NCI-H2227 (cell line): ENCODE measurements at regions not wholly inside any gene's neighbourhood (a gene's known extent, or its start where the extent isn't known, plus 50 kb on each side); places are given as distances from the start of the nearest gene placed in this dataset.
"Not testable (repeated sequence)": the region's sequence is repeated elsewhere in the genome, so short reads cannot be mapped to it uniquely, and the experiment has no call there.

Experiments
- DNase-seq: peaks from one replicate; lab custom pipeline; 2025; ENCODE audit not compliant: unreplicated experiment; lab: John Stamatoyannopoulos, UW

DNA sequence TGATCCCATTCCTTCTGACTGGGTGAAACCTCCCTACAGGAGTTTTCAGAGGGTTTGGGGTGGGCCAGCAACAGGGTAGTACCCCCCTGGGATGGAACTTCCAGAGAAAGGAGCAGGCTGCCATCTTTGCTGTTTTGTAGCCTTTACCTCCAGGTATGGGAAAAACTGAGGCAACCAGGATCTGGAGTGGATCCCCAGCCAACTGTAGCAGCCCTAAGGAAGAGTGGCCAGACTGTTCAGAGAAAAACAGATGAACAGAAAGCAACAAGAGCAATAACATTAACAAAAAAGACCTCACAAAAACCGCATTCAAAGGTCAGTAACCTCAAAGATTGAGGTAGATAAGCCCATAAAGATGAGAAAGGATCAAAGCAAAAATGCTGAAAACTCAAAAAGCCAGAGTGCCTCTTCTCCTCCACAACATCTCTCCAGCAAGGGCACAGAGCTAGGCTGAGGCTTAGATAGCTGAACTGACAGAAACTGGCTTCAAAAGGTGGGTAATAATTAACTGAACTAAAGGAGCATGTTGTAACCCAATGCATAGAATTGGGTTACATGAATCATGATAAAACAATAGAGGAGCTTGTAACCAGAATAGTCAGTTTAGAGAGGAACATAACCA lies 1288.6 kb upstream of the CNTN5 start:
- DNase-seq, result no peak

- no peak for DNase-seq
These were observed 1282.0 kb upstream of the CNTN5 start for GRCh38 chr11:97738751-97739150.

- DNase-seq, result no peak
These were observed 1280.6 kb upstream of the CNTN5 start for GRCh38 chr11:97739932-97740800.

DNA sequence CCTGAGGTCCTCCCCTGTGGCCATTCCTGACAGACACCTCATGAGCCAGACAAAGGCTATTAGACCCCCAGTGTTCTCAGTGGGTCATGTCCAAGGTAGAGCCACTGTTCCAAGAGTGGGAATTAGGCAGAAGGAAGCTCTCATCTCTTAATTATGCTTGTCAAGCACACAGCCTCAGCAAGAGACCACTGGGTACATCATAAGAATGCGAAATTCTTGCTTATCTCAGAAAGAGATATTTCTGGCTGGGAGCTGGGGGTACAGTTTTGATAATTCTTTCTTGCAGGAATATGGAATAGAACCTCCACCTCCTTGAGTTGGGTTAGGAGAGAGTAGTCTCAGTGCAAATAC lies 1280.0 kb upstream of the CNTN5 start:
- no peak for DNase-seq

DNA sequence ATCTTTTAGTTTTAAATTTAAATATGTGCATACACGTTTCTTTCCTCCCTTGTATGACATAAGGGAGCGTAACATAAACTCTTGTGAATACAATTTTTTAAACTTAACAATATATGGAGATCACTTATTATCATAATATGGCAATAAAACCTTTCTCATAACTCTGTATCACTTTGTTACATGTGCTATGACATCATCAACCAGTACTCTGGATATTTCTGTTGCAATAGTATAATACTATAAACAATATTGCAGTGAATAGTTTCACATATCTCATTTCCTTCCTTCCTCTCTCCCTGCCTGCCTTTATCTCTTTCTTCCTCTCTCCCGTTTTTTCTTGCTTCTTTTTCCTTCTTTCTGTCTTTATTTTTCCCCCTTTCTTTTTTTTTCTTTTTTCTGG lies 1278.0 kb upstream of the CNTN5 start:
- no peak for DNase-seq

DNA sequence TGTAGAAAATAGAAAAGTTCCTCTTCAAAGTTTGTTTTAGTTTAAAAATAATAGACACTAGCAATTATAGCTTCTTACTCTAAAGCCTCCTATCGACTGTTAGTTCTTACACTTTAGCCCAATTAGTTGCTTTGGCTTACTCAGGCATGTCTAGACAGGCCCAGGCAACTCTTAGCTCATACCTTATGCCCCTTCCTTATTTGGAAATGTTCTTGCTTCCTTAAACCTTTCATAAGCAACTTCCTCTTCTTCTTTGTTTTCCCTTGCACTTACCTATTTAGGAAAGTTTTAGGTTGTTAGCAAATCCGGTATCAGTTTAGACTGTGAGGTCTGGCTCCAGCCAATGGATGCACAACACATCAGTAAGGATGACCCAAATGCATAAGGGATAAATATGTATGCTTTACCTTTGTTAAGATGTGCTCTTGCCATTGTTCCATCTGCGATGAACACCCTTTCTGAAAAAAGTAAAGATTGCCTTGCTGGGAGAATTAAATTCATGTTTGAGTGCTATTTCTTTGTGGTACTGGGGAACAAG lies 1277.5 kb upstream of the CNTN5 start:
- DNase-seq, result no peak

- no peak for DNase-seq
These were observed 1275.2 kb upstream of the CNTN5 start for GRCh38 chr11:97745515-97746050.

DNA sequence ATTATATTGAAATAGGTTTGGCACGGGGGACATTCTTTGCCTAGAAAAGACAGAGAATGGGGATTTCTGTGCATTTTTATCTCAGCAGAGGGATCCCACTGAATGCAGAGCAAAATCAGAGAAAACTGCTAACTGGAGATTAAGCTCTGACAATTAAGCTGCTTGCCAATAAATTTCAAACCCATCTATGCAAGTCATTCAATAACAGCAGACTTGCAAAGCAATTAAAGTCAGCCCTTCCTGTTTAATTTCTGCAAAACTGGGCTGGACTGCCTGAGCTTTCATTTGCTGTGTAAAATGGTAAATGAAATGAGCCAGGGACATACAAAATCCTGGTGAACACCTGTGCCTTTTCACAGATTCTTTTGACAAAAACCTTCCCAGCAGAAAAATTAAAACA lies 1273.9 kb upstream of the CNTN5 start:
- no peak for DNase-seq

- DNase-seq, result no peak
These were observed 1269.3 kb upstream of the CNTN5 start for GRCh38 chr11:97751405-97751804.

- DNase-seq, result no peak
These were observed 1268.8 kb upstream of the CNTN5 start for GRCh38 chr11:97751952-97752351.

- DNase-seq, result no peak
These were observed 1265.8 kb upstream of the CNTN5 start for GRCh38 chr11:97754976-97755375.

GRCh38 chr11:97756571-97757335 lies 1264.0 kb upstream of the CNTN5 start:
- no peak for DNase-seq

DNA sequence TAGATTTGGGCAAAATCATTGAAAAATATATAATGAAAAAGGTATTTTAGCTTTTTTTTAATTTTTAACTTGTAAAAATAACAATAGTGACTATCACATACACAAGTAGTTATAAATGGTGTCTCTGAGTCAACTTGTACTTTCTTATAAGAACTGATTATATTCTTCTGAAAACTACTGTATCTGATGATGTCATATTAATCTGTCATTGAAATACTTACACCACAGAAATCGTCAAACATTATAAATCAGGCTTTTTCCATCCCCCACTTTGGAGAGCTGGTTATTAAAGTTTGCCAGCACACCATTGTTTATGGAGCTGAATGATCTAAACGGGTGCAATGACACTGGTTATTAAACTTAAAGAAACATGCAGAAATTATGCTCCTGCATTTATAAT lies 1259.6 kb upstream of the CNTN5 start:
- no peak for DNase-seq

- DNase-seq, result no peak
These were observed 1256.6 kb upstream of the CNTN5 start for GRCh38 chr11:97764193-97764592.

DNA sequence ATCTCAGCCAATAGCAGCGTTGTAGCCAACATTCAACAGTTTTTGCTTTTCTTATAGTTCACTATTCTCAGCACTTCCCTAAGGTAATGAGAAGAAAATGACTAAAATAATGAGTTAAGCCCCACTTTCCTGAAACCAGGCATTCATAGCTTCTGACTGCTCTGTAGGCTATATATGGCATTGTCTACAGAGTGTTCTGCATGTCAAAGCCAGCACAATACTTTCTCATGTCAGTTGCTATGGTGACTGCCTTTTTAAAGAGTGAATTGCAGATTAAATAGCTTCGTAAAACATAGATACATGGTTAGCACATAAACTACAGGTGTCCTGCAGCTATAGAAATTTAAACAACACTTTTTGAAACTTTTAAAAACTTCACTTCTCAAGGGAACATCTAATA lies 1256.1 kb upstream of the CNTN5 start:
- no peak for DNase-seq

DNA sequence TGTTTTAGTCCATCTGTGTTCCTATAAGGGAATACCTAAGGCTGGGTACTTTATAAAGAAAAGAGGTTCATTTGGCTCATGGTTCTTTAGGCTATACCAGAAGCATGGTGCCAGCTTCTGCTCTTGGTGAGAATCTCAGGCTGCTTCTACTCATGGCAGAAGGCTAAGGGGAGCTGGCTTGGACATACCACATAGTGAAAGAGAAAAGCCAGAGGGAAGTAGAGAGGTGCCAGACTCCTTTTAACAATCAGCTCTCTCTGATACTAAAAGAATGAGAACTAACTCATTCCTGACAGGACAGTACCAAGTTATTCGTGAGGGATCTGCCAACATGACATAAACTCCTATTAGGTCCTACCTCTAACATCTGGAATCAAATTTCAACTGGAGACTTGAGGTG lies 1250.2 kb upstream of the CNTN5 start:
- DNase-seq, result no peak

DNA sequence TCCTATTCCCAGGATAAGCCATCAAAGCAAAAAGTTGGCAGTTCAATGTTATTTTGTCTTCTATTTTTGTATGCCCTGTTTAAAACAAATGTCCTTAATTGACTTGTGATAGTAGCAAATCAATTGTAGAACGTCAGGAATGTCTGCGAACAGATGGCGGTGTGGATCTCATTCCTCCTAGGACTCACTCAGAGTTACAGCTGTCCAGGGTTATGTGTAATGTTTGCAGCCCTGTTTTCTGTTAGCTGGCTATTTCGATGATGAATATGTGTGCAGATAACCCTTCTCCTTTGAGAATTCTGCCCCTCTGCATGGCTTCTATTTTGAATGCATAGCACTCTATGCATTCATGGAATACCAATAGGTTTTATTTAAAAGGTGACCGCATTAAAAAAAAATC lies 1248.0 kb upstream of the CNTN5 start:
- DNase-seq, result no peak

- DNase-seq, result not testable (repeated sequence)
These were observed 1236.4 kb upstream of the CNTN5 start for GRCh38 chr11:97784388-97784787.

- no peak for DNase-seq
These were observed 1233.8 kb upstream of the CNTN5 start for GRCh38 chr11:97786961-97787360.

DNA sequence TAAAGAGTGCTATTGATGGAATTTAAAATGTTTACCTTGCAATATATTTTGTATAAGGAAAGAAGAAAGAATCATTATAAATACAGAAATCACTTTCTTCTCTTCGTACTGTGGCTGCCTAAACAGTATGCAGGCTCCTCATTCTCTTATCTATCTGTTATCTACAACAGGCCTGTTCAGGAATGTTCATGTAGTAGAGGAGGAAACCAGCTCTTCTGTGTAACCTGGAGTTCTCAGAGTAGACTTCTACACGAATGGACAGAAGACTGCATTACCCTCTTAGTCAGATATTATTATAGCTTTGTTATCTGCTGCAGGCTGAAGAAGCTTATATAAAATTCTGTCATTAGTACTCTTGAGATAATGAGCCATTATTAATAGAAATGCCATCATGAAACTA lies 1225.9 kb upstream of the CNTN5 start:
- DNase-seq, result no peak

GRCh38 chr11:97800891-97801290 lies 1219.9 kb upstream of the CNTN5 start:
- no peak for DNase-seq
